Stimulated activated CD8-positive, alpha-beta memory T cell treated with anti-CD3 and anti-CD28 coated beads, Interleukin-4, amount 100 ng/mL, for 24 hours (primary cell): ENCODE measurements at regions not wholly inside any gene's neighbourhood (a gene's known extent, or its start where the extent isn't known, plus 50 kb on each side); places are given as distances from the start of the nearest gene placed in this dataset.

Experiments used
- DNase-seq: peaks from one replicate; pipeline ENCODE4 v3.0.0-alpha.2; 2020; ENCODE audit warnings: low read depth

- no peak for DNase-seq
Observed at GRCh38 chr1:173422456-173422976, 54.6 kb upstream of the PRDX6 start.

- DNase-seq, result no peak
Observed at GRCh38 chr1:173423291-173423690, 53.8 kb upstream of the PRDX6 start.

DNA sequence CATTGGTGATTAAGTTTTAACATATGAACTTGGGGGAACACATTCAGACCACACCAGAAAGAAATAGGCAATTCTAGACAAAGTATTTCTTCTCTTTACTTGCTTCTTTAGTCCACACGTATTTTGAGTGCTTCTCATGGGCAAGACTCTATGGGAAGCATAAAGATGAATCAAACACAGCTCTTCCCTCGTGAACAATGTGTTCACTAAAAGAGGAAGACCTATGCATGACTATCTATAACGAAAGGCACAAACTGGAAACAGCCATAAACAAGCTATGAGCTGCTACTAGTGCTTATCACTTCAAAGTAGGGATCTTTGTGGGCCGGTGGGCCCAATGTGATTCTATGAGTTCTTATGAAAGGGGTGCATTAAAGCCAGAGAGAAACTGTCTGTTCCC is 53.0 kb upstream of the PRDX6 start:
- DNase-seq, result no peak

DNA sequence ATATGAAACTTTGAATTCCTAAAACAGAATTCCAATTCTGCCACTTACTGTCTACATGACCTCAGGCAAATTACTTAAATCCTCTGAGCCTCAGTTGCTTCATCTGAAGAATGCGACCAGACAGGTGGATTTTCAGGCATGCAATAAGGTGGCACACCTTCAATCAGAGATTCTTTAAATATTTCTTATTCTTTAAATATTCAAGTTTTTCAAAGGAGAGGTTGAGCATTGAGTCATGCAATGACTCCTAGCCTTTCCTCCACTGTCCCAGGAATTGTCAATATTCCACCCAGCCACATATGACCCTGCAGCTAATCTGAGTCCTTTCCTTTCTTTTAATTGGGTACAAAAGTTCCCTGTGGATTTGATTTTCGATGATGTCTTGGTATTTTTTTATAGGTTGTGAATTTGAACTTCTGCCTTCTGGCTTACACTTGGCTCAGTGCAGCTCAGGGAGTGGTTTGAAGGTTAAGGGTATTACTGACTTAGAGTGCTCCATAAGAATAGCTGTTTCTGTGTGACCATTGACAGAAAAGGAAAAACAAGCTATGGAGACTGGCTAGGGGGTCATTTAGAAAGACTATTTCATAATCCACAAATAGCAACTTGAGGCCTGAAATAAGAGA is 52.2 kb upstream of the PRDX6 start:
- no peak for DNase-seq

- DNase-seq, result no peak
Observed at GRCh38 chr1:173426057-173426456, 51.1 kb upstream of the PRDX6 start.

GRCh38 chr1:173427146-173428054 is 49.7 kb upstream of the PRDX6 start:
- DNase-seq, result no peak
